Osteocyte (in vitro differentiated cells): ENCODE measurements at regions not wholly inside any gene's neighbourhood (a gene's known extent, or its start where the extent isn't known, plus 50 kb on each side); places are given as distances from the start of the nearest gene placed in this dataset.

Experiments
- DNase-seq: peaks from one replicate; pipeline ENCODE4 v3.0.0; 2021; ENCODE audit warnings: mixed read lengths; ENCODE audit not compliant: unreplicated experiment; ENCODE audit errors: extremely low spot score
- H3K27ac Mint-ChIP-seq: one replicate; pipeline ENCODE4 v1.8.0; 2021; ENCODE audit warnings: mild to moderate bottlenecking, mixed read lengths; ENCODE audit not compliant: unreplicated experiment
- H3K27me3 Mint-ChIP-seq: one replicate; pipeline ENCODE4 v1.8.0; 2021; ENCODE audit warnings: mixed read lengths; ENCODE audit not compliant: unreplicated experiment
- H3K36me3 Mint-ChIP-seq: one replicate; pipeline ENCODE4 v1.8.0; 2021; ENCODE audit warnings: mixed read lengths; ENCODE audit not compliant: unreplicated experiment
- H3K4me1 Mint-ChIP-seq: one replicate; pipeline ENCODE4 v1.8.0; 2021; ENCODE audit warnings: mixed read lengths; ENCODE audit not compliant: unreplicated experiment
- H3K4me3 Mint-ChIP-seq: one replicate; pipeline ENCODE4 v1.8.0; 2021; ENCODE audit warnings: mild to moderate bottlenecking, moderate library complexity, mixed read lengths; ENCODE audit not compliant: unreplicated experiment
- H3K9me3 Mint-ChIP-seq: one replicate; pipeline ENCODE4 v1.8.0; 2021; ENCODE audit warnings: mixed read lengths; ENCODE audit not compliant: unreplicated experiment
- CTCF ChIP-seq: fragments of 200-600 bp; sonication (generic); IDR thresholded peaks from 2 replicates; pipeline ENCODE4 v1.5.0; 2021; ENCODE audit warnings: antibody characterized with exemption, mild to moderate bottlenecking, moderate library complexity

- H3K4me3 Mint-ChIP-seq, result no peak overlapping the region
- H3K27ac Mint-ChIP-seq, result no peak overlapping the region
- H3K9me3 Mint-ChIP-seq, result peaks cover 5% of the 10 kb centered on the region
- H3K4me1 Mint-ChIP-seq, result peaks cover 3% of the 10 kb centered on the region
- no peaks in the 10 kb centered on the region for H3K36me3 Mint-ChIP-seq
- TF ChIP-seq CTCF, result no peak
- no peak for DNase-seq
- H3K27me3 Mint-ChIP-seq, result peaks cover 12% of the 10 kb centered on the region
Observed at GRCh38 chr9:88651682-88652633, 117.0 kb downstream of the NXNL2 start.

- H3K27ac Mint-ChIP-seq, result no peak overlapping the region
- peaks cover 3% of the 10 kb centered on the region for H3K4me1 Mint-ChIP-seq
- H3K9me3 Mint-ChIP-seq, result peaks cover 5% of the 10 kb centered on the region
- no peak for DNase-seq
- H3K4me3 Mint-ChIP-seq, result no peak overlapping the region
- no peaks in the 10 kb centered on the region for H3K36me3 Mint-ChIP-seq
- peaks cover 6% of the 10 kb centered on the region for H3K27me3 Mint-ChIP-seq
- no peak for TF ChIP-seq CTCF
Observed at GRCh38 chr9:88652876-88653275, 117.9 kb downstream of the NXNL2 start.

GRCh38 chr9:88653406-88653805, 118.4 kb downstream of the NXNL2 start:
- H3K9me3 Mint-ChIP-seq, result peaks cover 5% of the 10 kb centered on the region
- DNase-seq, result no peak
- peaks cover 3% of the 10 kb centered on the region for H3K27me3 Mint-ChIP-seq
- TF ChIP-seq CTCF, result no peak
- H3K27ac Mint-ChIP-seq, result no peak overlapping the region
- H3K4me1 Mint-ChIP-seq, result peaks cover 3% of the 10 kb centered on the region
- no peak overlapping the region for H3K4me3 Mint-ChIP-seq
- no peaks in the 10 kb centered on the region for H3K36me3 Mint-ChIP-seq

GRCh38 chr9:88653911-88654310, 118.9 kb downstream of the NXNL2 start:
- Mint-ChIP-seq H3K27me3 (peaks cover 3% of the 10 kb centered on the region), H3K4me1 (peaks cover 3% of the 10 kb centered on the region), H3K4me3 (no peak overlapping the region), H3K9me3 (peaks cover 5% of the 10 kb centered on the region), H3K36me3 (no peaks in the 10 kb centered on the region), H3K27ac (no peak overlapping the region)
- TF ChIP-seq CTCF, result no peak
- DNase-seq, result no peak

- no peaks in the 10 kb centered on the region for H3K9me3 Mint-ChIP-seq
- no peaks in the 10 kb centered on the region for H3K36me3 Mint-ChIP-seq
- H3K4me3 Mint-ChIP-seq, result no peak overlapping the region
- no peak for DNase-seq
- TF ChIP-seq CTCF, result no peak
- H3K27ac Mint-ChIP-seq, result no peak overlapping the region
- H3K27me3 Mint-ChIP-seq, result peaks cover 7% of the 10 kb centered on the region
- peaks cover 2% of the 10 kb centered on the region for H3K4me1 Mint-ChIP-seq
Observed at GRCh38 chr9:88657893-88658292, 122.9 kb downstream of the NXNL2 start.
